Gastroesophageal sphincter (tissue), 3 donors: ENCODE measurements at regions not wholly inside any gene's neighbourhood (a gene's known extent, or its start where the extent isn't known, plus 50 kb on each side); places are given as distances from the start of the nearest gene placed in this dataset.

Source experiments
- EP300 ChIP-seq: sonication (generic); formaldehyde crosslinking; IDR thresholded peaks from one replicate; pipeline ENCODE4 v1.6.1; 2017; ENCODE audit warnings: antibody characterized with exemption, mild to moderate bottlenecking
- POLR2A ChIP-seq, 2 donors: fragments of 450-650 bp; IDR thresholded peaks; one replicate each; pipeline ENCODE4 v1.6.1; 2017; ENCODE audit warnings: antibody characterized with exemption in 2 of 2, mild to moderate bottlenecking in 2 of 2, moderate library complexity in 1 of 2
- POLR2AphosphoS5 ChIP-seq: sonication (generic); formaldehyde crosslinking; IDR thresholded peaks from one replicate; pipeline ENCODE4 v1.6.1; 2017; ENCODE audit warnings: antibody characterized with exemption
- TF ChIP-seq, protein P1 (sequence below), 4 experiments: fragments of 200-600 bp in 2 of 4; fragments of 450-650 bp in 2 of 4; sonication (generic) in 1 of 4; IDR thresholded peaks; one replicate each; pipeline ENCODE4 v1.5.1; 2017 to 2019; ENCODE audit warnings: antibody characterized with exemption in 4 of 4, mild to moderate bottlenecking in 2 of 4, moderate library complexity in 2 of 4

- no peak for TF ChIP-seq POLR2A (IDR thresholded peaks at IDR 0.05)
- TF ChIP-seq, protein P1, sequence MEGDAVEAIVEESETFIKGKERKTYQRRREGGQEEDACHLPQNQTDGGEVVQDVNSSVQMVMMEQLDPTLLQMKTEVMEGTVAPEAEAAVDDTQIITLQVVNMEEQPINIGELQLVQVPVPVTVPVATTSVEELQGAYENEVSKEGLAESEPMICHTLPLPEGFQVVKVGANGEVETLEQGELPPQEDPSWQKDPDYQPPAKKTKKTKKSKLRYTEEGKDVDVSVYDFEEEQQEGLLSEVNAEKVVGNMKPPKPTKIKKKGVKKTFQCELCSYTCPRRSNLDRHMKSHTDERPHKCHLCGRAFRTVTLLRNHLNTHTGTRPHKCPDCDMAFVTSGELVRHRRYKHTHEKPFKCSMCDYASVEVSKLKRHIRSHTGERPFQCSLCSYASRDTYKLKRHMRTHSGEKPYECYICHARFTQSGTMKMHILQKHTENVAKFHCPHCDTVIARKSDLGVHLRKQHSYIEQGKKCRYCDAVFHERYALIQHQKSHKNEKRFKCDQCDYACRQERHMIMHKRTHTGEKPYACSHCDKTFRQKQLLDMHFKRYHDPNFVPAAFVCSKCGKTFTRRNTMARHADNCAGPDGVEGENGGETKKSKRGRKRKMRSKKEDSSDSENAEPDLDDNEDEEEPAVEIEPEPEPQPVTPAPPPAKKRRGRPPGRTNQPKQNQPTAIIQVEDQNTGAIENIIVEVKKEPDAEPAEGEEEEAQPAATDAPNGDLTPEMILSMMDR (IDR thresholded peaks at IDR 0.05): no peak
- TF ChIP-seq POLR2AphosphoS5: no peak
- TF ChIP-seq EP300: no peak
Observed at GRCh38 chr15:31799715-31800321, 230.5 kb upstream of the CHRNA7 start.
